Fibroblast of lung (primary cell): ENCODE measurements at regions not wholly inside any gene's neighbourhood (a gene's known extent, or its start where the extent isn't known, plus 50 kb on each side); places are given as distances from the start of the nearest gene placed in this dataset.

Source experiments
- DNase-seq, 2 donors: peaks; one replicate each; pipeline versions ENCODE4 v3.0.0 to v3.0.0-alpha.2; 2010; ENCODE audit warnings: low read depth in 2 of 2
- H2AFZ ChIP-seq: 2 replicates; pipeline ENCODE4 v1.5.1; 2012; ENCODE audit warnings: low read length, control low read depth, inconsistent platforms
- H3K27ac ChIP-seq: 2 replicates; pipeline ENCODE4 v1.5.1; 2011; ENCODE audit warnings: low read length, control low read depth; ENCODE audit not compliant: insufficient read depth
- H3K27me3 ChIP-seq: 2 replicates; pipeline ENCODE4 v1.5.1; 2011; ENCODE audit warnings: mild to moderate bottlenecking, low read length; ENCODE audit not compliant: control insufficient read depth, insufficient read depth
- H3K36me3 ChIP-seq: 2 replicates; pipeline ENCODE4 v1.5.1; 2011; ENCODE audit warnings: low read length; ENCODE audit not compliant: control insufficient read depth, insufficient read depth
- H3K4me1 ChIP-seq: 2 replicates; pipeline ENCODE4 v1.5.1; 2011; ENCODE audit warnings: low read length; ENCODE audit not compliant: control insufficient read depth, insufficient read depth; ENCODE audit errors: extremely low read depth
- H3K4me2 ChIP-seq: 2 replicates; pipeline ENCODE4 v1.5.1; 2011; ENCODE audit warnings: low read length, control low read depth; ENCODE audit not compliant: insufficient read depth; ENCODE audit errors: extremely low read depth
- H3K4me3 ChIP-seq, 4 experiments: fragments of 200-600 bp in 1 of 4; sonication (generic) in 1 of 4; replicated peaks in 1 of 4; 2 replicates each; pipeline ENCODE4 v1.5.1; 2011 to 2016; ENCODE audit warnings: low read length in 4 of 4, low read depth in 3 of 4, mild to moderate bottlenecking in 3 of 4, control low read depth in 2 of 4, inconsistent platforms in 1 of 4, mixed read lengths in 1 of 4; ENCODE audit not compliant: insufficient read depth in 1 of 4; ENCODE audit errors: control extremely low read depth in 1 of 4
- H3K79me2 ChIP-seq: 2 replicates; pipeline ENCODE4 v1.5.1; 2012; ENCODE audit warnings: mild to moderate bottlenecking, low read length, inconsistent platforms; ENCODE audit not compliant: control insufficient read depth, insufficient read depth
- H3K9ac ChIP-seq: 2 replicates; pipeline ENCODE4 v1.5.1; 2011; ENCODE audit warnings: mild to moderate bottlenecking, low read length, control low read depth; ENCODE audit not compliant: insufficient read depth
- H3K9me3 ChIP-seq: 2 replicates; pipeline ENCODE4 v1.5.1; 2012; ENCODE audit warnings: low read depth, low read length; ENCODE audit not compliant: control insufficient read depth, insufficient read depth
- H4K20me1 ChIP-seq: 2 replicates; pipeline ENCODE4 v1.5.1; 2011; ENCODE audit warnings: low read length; ENCODE audit not compliant: control insufficient read depth, insufficient read depth; ENCODE audit errors: extremely low read depth
- CTCF ChIP-seq, 2 donors: IDR thresholded peaks in 1 of 2; conservative IDR thresholded peaks in 1 of 2; 1 replicate in 1 of 2; 2 replicates in 1 of 2; pipeline ENCODE4 v1.5.1; 2011 to 2012; ENCODE audit warnings: low read length in 2 of 2, control low read depth in 1 of 2, inconsistent platforms in 1 of 2, low read depth in 1 of 2, mild to moderate bottlenecking in 1 of 2
- EZH2 ChIP-seq: IDR thresholded peaks from 2 replicates; pipeline ENCODE4 v1.5.1; 2012; ENCODE audit warnings: low read length, control low read depth, mild to moderate bottlenecking; ENCODE audit errors: missing control alignments

- H3K9ac ChIP-seq, result no peak overlapping the region
- no peaks in the 10 kb centered on the region for H3K27me3 ChIP-seq
- H2AFZ ChIP-seq, result no peak overlapping the region
- no peaks in the 10 kb centered on the region for H3K9me3 ChIP-seq
- no peaks in the 10 kb centered on the region for H4K20me1 ChIP-seq
- no peaks in the 10 kb centered on the region for H3K36me3 ChIP-seq
- no peaks in the 10 kb centered on the region for H3K79me2 ChIP-seq
- H3K4me3 ChIP-seq, result no peak overlapping the region
- DNase-seq, result no peak
- H3K27ac ChIP-seq, result no peak overlapping the region
- no peaks in the 10 kb centered on the region for H3K4me1 ChIP-seq
- no peak overlapping the region for H3K4me2 ChIP-seq
- TF ChIP-seq CTCF (conservative IDR thresholded peaks at IDR 0.05 in 1 of 2, IDR thresholded peaks at IDR 0.05 in 1 of 2; ENCODE audit: low read depth in 1 of 2, low read length in 2 of 2) (no peak), EZH2 (no peak)
These were observed 53.2 kb upstream of the ACO1 start for GRCh38 chr9:32331240-32331639.

GRCh38 chr9:32334112-32334511, 50.3 kb upstream of the ACO1 start:
- H2AFZ ChIP-seq, result no peak overlapping the region
- TF ChIP-seq CTCF (conservative IDR thresholded peaks at IDR 0.05 in 1 of 2, IDR thresholded peaks at IDR 0.05 in 1 of 2; ENCODE audit: low read depth in 1 of 2, low read length in 2 of 2), result no peak
- TF ChIP-seq EZH2, result no peak
- H3K36me3 ChIP-seq, result no peaks in the 10 kb centered on the region
- no peaks in the 10 kb centered on the region for H3K27me3 ChIP-seq
- no peak overlapping the region for H3K27ac ChIP-seq
- no peak overlapping the region for H3K4me3 ChIP-seq
- no peak overlapping the region for H3K4me2 ChIP-seq
- H3K9me3 ChIP-seq, result no peaks in the 10 kb centered on the region
- no peaks in the 10 kb centered on the region for H3K79me2 ChIP-seq
- DNase-seq, result no peak
- no peaks in the 10 kb centered on the region for H3K4me1 ChIP-seq
- no peaks in the 10 kb centered on the region for H4K20me1 ChIP-seq
- H3K9ac ChIP-seq, result no peak overlapping the region
